ENCODE measurements at regions not wholly inside any gene's neighbourhood (a gene's known extent, or its start where the extent isn't known, plus 50 kb on each side); places are given as distances from the start of the nearest gene placed in this dataset.
A peak's percentile ranks its signal among the peaks of the same experiment; 100 is the strongest.

- no peak for TF ChIP-seq CTCF (conservative IDR thresholded peaks at IDR 0.05; ENCODE audit: low read depth, low read length)
- no peak for DNase-seq (ENCODE audit: low read depth)
- H3K4me3 ChIP-seq (ENCODE audit: low read depth, low read length): no peak overlapping the region
Observed at GRCh38 chr1:29753244-29753643, 516.9 kb downstream of the PTPRU start.

GRCh38 chr1:29752141-29752540, 515.8 kb downstream of the PTPRU start:
- no peak overlapping the region for H3K4me3 ChIP-seq (ENCODE audit: low read depth, low read length)
- no peak for TF ChIP-seq CTCF (conservative IDR thresholded peaks at IDR 0.05; ENCODE audit: low read depth, low read length)
- DNase-seq (ENCODE audit: low read depth): peak; percentile 2

GRCh38 chr1:29749024-29749945, 513.0 kb downstream of the PTPRU start:
- DNase-seq (ENCODE audit: low read depth): no peak
- no peak overlapping the region for H3K4me3 ChIP-seq (ENCODE audit: low read depth, low read length)
- TF ChIP-seq CTCF (conservative IDR thresholded peaks at IDR 0.05; ENCODE audit: low read depth, low read length): no peak

- H3K4me3 ChIP-seq (ENCODE audit: low read depth, low read length): no peak overlapping the region
- no peak for DNase-seq (ENCODE audit: low read depth)
- TF ChIP-seq CTCF (conservative IDR thresholded peaks at IDR 0.05; ENCODE audit: low read depth, low read length): no peak
Observed at GRCh38 chr1:29747196-29747595, 510.9 kb downstream of the PTPRU start.

GRCh38 chr1:29746076-29746665, 509.8 kb downstream of the PTPRU start:
- no peak for DNase-seq (ENCODE audit: low read depth)
- no peak overlapping the region for H3K4me3 ChIP-seq (ENCODE audit: low read depth, low read length)
- no peak for TF ChIP-seq CTCF (conservative IDR thresholded peaks at IDR 0.05; ENCODE audit: low read depth, low read length)

- DNase-seq (ENCODE audit: low read depth): no peak
- no peak for TF ChIP-seq CTCF (conservative IDR thresholded peaks at IDR 0.05; ENCODE audit: low read depth, low read length)
- no peak overlapping the region for H3K4me3 ChIP-seq (ENCODE audit: low read depth, low read length)
Observed at GRCh38 chr1:29744684-29745490, 508.6 kb downstream of the PTPRU start.

Measured in choroid plexus epithelial cell (primary cell).